H1 (cell line): ENCODE measurements at regions not wholly inside any gene's neighbourhood (a gene's known extent, or its start where the extent isn't known, plus 50 kb on each side); places are given as distances from the start of the nearest gene placed in this dataset.

Source experiments
- CTCF ChIA-PET: fragments of 300-600 bp; sonication (Branson Sonifier 250); formaldehyde crosslinking; loops from one replicate; lab custom pipeline; 2021; ENCODE audit not compliant: partially characterized antibody; lab: Charles Lee
- POLR2A ChIA-PET: fragments of 300-600 bp; sonication (Branson Sonifier 250); formaldehyde crosslinking; loops from one replicate; lab custom pipeline; 2021; ENCODE audit warnings: inconsistent platforms; ENCODE audit not compliant: partially characterized antibody; lab: Charles Lee
- DNase-seq, 2 experiments: peaks; one replicate each; pipeline versions ENCODE4 v3.0.0 to v3.0.0-alpha.2; 2010 to 2022; ENCODE audit warnings: low spot score in 2 of 2, low read depth in 1 of 2, mixed read lengths in 1 of 2
- FAIRE-seq: peaks from 2 replicates; lab custom pipeline; 2011; peaks lifted over from hg19 to GRCh38; lab: Jason Lieb, UNC
- H2AFZ ChIP-seq: 2 replicates; pipeline ENCODE4 v1.8.1; 2012; ENCODE audit warnings: low read length, inconsistent platforms
- H2AK5ac ChIP-seq: 2 replicates; pipeline ENCODE4 v1.6.1; 2013; ENCODE audit warnings: low read depth, low read length
- H2BK120ac ChIP-seq: replicated peaks from 2 replicates; pipeline ENCODE3; 2013; ENCODE audit warnings: low read depth, low read length, inconsistent platforms
- H2BK12ac ChIP-seq: 2 replicates; pipeline ENCODE4 v1.6.1; 2013; ENCODE audit warnings: low read depth, low read length
- H2BK15ac ChIP-seq: 2 replicates; pipeline ENCODE4 v1.6.1; 2013; ENCODE audit warnings: low read length
- H2BK20ac ChIP-seq: 2 replicates; pipeline ENCODE4 v1.6.1; 2013; ENCODE audit warnings: low read length
- H2BK5ac ChIP-seq: 2 replicates; pipeline ENCODE4 v1.6.1; 2013; ENCODE audit warnings: low read depth, low read length
- H3K14ac ChIP-seq: 2 replicates; pipeline ENCODE4 v1.6.1; 2013; ENCODE audit warnings: inconsistent platforms; ENCODE audit not compliant: insufficient read length
- H3K18ac ChIP-seq: 2 replicates; pipeline ENCODE4 v1.6.1; 2013; ENCODE audit warnings: low read length; ENCODE audit errors: extremely low read depth
- H3K23ac ChIP-seq: 2 replicates; pipeline ENCODE4 v1.6.1; 2013; ENCODE audit warnings: inconsistent platforms; ENCODE audit not compliant: insufficient read length
- H3K23me2 ChIP-seq: 2 replicates; pipeline ENCODE4 v1.6.1; 2013; ENCODE audit warnings: low read depth, low read length
- H3K27ac ChIP-seq: 2 replicates; pipeline ENCODE4 v1.6.1; 2011; ENCODE audit warnings: low read depth, low read length, inconsistent platforms
- H3K27me3 ChIP-seq, 4 experiments: replicated peaks in 1 of 4; 1 replicate in 1 of 4; 2 replicates in 3 of 4; pipeline versions ENCODE4 v1.6.1 to v1.8.1; 2011 to 2013; ENCODE audit warnings: low read length in 3 of 4, mild to moderate bottlenecking in 3 of 4, inconsistent platforms in 2 of 4, mixed read lengths in 2 of 4, moderate library complexity in 1 of 4; ENCODE audit not compliant: control insufficient read depth in 3 of 4, insufficient read depth in 3 of 4; ENCODE audit errors: extremely low read depth in 1 of 4
- H3K36me3 ChIP-seq, 4 experiments: 2 replicates each; pipeline versions ENCODE4 v1.6.1 to v1.8.1; 2011 to 2013; ENCODE audit warnings: mild to moderate bottlenecking in 4 of 4, low read length in 3 of 4, moderate library complexity in 2 of 4, control low read depth in 1 of 4, inconsistent platforms in 1 of 4; ENCODE audit not compliant: insufficient read depth in 4 of 4, control insufficient read depth in 2 of 4
- H3K4ac ChIP-seq: replicated peaks from 2 replicates; pipeline ENCODE3; 2013; ENCODE audit warnings: low read length, low read depth, mixed read lengths, inconsistent platforms; ENCODE audit not compliant: insufficient read length
- H3K4me1 ChIP-seq, 4 experiments: replicated peaks in 1 of 4; 1 replicate in 1 of 4; 2 replicates in 3 of 4; pipeline versions ENCODE4 v1.6.1 to v1.8.1; 2011 to 2013; ENCODE audit warnings: low read length in 3 of 4, inconsistent platforms in 2 of 4, mixed read lengths in 1 of 4; ENCODE audit not compliant: insufficient read depth in 4 of 4, control insufficient read depth in 3 of 4
- H3K4me2 ChIP-seq, 2 experiments: 2 replicates each; pipeline versions ENCODE4 v1.6.1 to v1.8.1; 2011 to 2013; ENCODE audit warnings: low read depth in 2 of 2, low read length in 2 of 2, control low read depth in 1 of 2, inconsistent platforms in 1 of 2, mild to moderate bottlenecking in 1 of 2; ENCODE audit not compliant: insufficient read depth in 1 of 2
- H3K4me3 ChIP-seq, 4 experiments: fragments of 200-600, 300-600 bp in 1 of 4; sonication (generic), shearing (Covaris generic), sonication (Bioruptor Twin) in 1 of 4; 2 replicates each; pipeline versions ENCODE4 v1.5.1 to v1.8.1; 2011 to 2016; ENCODE audit warnings: low read length in 4 of 4, low read depth in 3 of 4, control low read depth in 2 of 4, inconsistent platforms in 2 of 4, mild to moderate bottlenecking in 2 of 4, mixed read lengths in 1 of 4, moderate library complexity in 1 of 4; ENCODE audit not compliant: insufficient read depth in 2 of 4; ENCODE audit errors: extremely low read depth in 1 of 4
- H3K56ac ChIP-seq: replicated peaks from 2 replicates; pipeline ENCODE3; 2013; ENCODE audit warnings: low read depth, mild to moderate bottlenecking, mixed read lengths, low read length, inconsistent platforms; ENCODE audit not compliant: insufficient read length
- H3K79me1 ChIP-seq: 2 replicates; pipeline ENCODE4 v1.6.1; 2013; ENCODE audit warnings: low read depth, low read length, control low read depth
- H3K79me2 ChIP-seq, 2 experiments: 2 replicates each; pipeline versions ENCODE4 v1.6.1 to v1.8.1; 2012 to 2013; ENCODE audit warnings: low read length in 2 of 2, mild to moderate bottlenecking in 2 of 2, inconsistent platforms in 1 of 2; ENCODE audit not compliant: insufficient read depth in 2 of 2, control insufficient read depth in 1 of 2
- H3K9ac ChIP-seq, 4 experiments: replicated peaks in 1 of 4; 1 replicate in 1 of 4; 2 replicates in 3 of 4; pipeline versions ENCODE4 v1.6.1 to v1.8.1; 2011 to 2013; ENCODE audit warnings: low read depth in 3 of 4, low read length in 3 of 4, control low read depth in 2 of 4, mild to moderate bottlenecking in 2 of 4, moderate library complexity in 2 of 4, inconsistent platforms in 1 of 4; ENCODE audit errors: extremely low read depth in 1 of 4
- H3K9me3 ChIP-seq, 2 experiments: 2 replicates each; pipeline versions ENCODE4 v1.6.1 to v1.8.1; 2012 to 2013; ENCODE audit warnings: mild to moderate bottlenecking in 2 of 2, moderate library complexity in 2 of 2, control low read depth in 1 of 2, inconsistent platforms in 1 of 2, low read depth in 1 of 2, low read length in 1 of 2, mixed read lengths in 1 of 2; ENCODE audit not compliant: insufficient read depth in 2 of 2
- H4K20me1 ChIP-seq, 2 experiments: replicated peaks in 1 of 2; 2 replicates each; pipeline versions ENCODE3 to v1.8.1; 2011 to 2013; ENCODE audit warnings: inconsistent platforms in 2 of 2, low read length in 2 of 2, mild to moderate bottlenecking in 1 of 2; ENCODE audit not compliant: insufficient read depth in 2 of 2, control insufficient read depth in 1 of 2
- H4K5ac ChIP-seq: 2 replicates; pipeline ENCODE4 v1.6.1; 2013; ENCODE audit warnings: low read length, low read depth, mixed read lengths, inconsistent platforms; ENCODE audit not compliant: insufficient read length
- H4K8ac ChIP-seq: 2 replicates; pipeline ENCODE4 v1.8.0; 2013; ENCODE audit warnings: mild to moderate bottlenecking, moderate library complexity, low read length, inconsistent platforms; ENCODE audit not compliant: insufficient read depth; ENCODE audit errors: extremely low read depth
- H4K91ac ChIP-seq: replicated peaks from 2 replicates; pipeline ENCODE3; 2013; ENCODE audit warnings: low read length, mixed read lengths, inconsistent platforms; ENCODE audit not compliant: insufficient read length
- ASH2L ChIP-seq: fragments of 200-600, 300-600 bp; sonication (generic); IDR thresholded peaks from one replicate; pipeline ENCODE4 v1.7.1; 2017; ENCODE audit warnings: low read length
- PHF8 ChIP-seq: fragments of 200-600 bp; sonication (generic); conservative IDR thresholded peaks from 2 replicates; pipeline ENCODE4 v1.7.1; 2012; ENCODE audit warnings: low read depth, mild to moderate bottlenecking, inconsistent platforms, low read length, moderate library complexity
- TBP ChIP-seq: IDR thresholded peaks from 2 replicates; pipeline ENCODE4 v1.6.1; 2011; ENCODE audit warnings: low read depth, low read length, improper control_type of control experiment
- WGBS, 2 experiments: shearing (Covaris generic) in 1 of 2; methylation state at CpG; one replicate each; pipeline versions ENCODE4 v1.1.6 to v1.1.7; 2013 to 2015; ENCODE audit warnings: low lambda C conversion rate in 2 of 2, mixed read lengths in 2 of 2, inconsistent platforms in 1 of 2, low coverage in 1 of 2, missing lambda C conversion rate in 1 of 2; ENCODE audit not compliant: insufficient replicate concordance in 2 of 2, insufficient coverage in 1 of 2, insufficient read length in 1 of 2; ENCODE audit errors: extremely low coverage in 1 of 2, missing lambda C conversion rate in 1 of 2; 5-methylcytosine and 5-hydroxymethylcytosine counted together
- TF ChIP-seq, protein P1 (sequence below): IDR thresholded peaks from 2 replicates; pipeline ENCODE4 v1.6.1; 2011; ENCODE audit warnings: low read depth, mild to moderate bottlenecking, low read length; ENCODE audit not compliant: insufficient read depth
- TF ChIP-seq, protein P2 (sequence below), 3 experiments: IDR thresholded peaks; 1 replicate in 2 of 3; 2 replicates in 1 of 3; pipeline versions ENCODE4 v1.5.1 to v1.6.1; 2011; ENCODE audit warnings: low read length in 3 of 3, mild to moderate bottlenecking in 3 of 3, inconsistent platforms in 2 of 3, low read depth in 1 of 3, moderate library complexity in 1 of 3; ENCODE audit not compliant: insufficient read depth in 1 of 3; ENCODE audit errors: control extremely low read depth in 1 of 3

DNA sequence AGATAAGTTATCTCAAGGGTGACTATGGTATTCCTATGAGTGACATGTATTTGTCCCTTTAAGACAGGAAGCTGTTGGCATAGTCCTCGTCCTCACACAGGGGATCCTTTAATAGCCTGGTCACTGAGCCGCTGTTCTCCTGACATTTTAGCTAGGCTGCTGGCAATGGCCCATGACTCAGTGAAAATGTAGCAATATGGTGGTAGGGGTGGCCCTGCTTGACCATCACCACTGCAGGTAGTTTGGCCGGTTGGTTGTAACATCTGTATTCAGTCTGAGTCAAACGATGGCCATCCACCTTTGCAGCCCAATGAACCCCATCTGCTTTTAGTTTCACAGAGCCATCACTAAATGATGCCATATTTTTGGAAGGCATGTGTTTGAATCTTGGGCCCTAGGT lies 110.1 kb upstream of the RAB18 start:
- Histone ChIP-seq H3K9me3 (no peaks in the 10 kb centered on the region), H3K36me3 (no peaks in the 10 kb centered on the region), H2AK5ac (no peak overlapping the region), H2BK12ac (no peak overlapping the region), H3K4me1 (peaks cover 0 to 3% (median 1%) of the 10 kb centered on the region in 4 experiments; a peak in 4 of 7 replicates), H3K23me2 (no peaks in the 10 kb centered on the region), H4K8ac (no peak overlapping the region), H4K91ac (no peak overlapping the region), H3K27me3 (no peaks in the 10 kb centered on the region), H3K18ac (no peak overlapping the region), H3K4me3 (no peak overlapping the region), H3K4me2 (no peak overlapping the region), H4K20me1 (no peaks in the 10 kb centered on the region), H2BK5ac (no peak overlapping the region), H3K4ac (no peak overlapping the region), H3K56ac (no peak overlapping the region), H2AFZ (no peak overlapping the region), H3K23ac (no peak overlapping the region), H3K79me1 (no peaks in the 10 kb centered on the region), H3K14ac (no peak overlapping the region), H2BK20ac (no peak overlapping the region), H3K9ac (no peak overlapping the region), H2BK15ac (no peak overlapping the region), H3K79me2 (no peaks in the 10 kb centered on the region), H2BK120ac (no peak overlapping the region), H3K27ac (no peak overlapping the region), H4K5ac (no peak overlapping the region)
- POLR2A ChIA-PET = no interaction called here
- CTCF ChIA-PET = interaction anchor here (0.6 kb wide), 1 partner anchor 12 kb away, joined by 3 read pairs; no protein-coding TSS in a partner anchor
- WGBS, 2 experiments = 91% methylated on average over 4 of the region's 4 CpGs; no CpG with 5 or more reads in 1 of the 2 experiments
- TF ChIP-seq PHF8 (no peak), ASH2L (no peak), TBP (no peak)
- TF ChIP-seq, protein P1, sequence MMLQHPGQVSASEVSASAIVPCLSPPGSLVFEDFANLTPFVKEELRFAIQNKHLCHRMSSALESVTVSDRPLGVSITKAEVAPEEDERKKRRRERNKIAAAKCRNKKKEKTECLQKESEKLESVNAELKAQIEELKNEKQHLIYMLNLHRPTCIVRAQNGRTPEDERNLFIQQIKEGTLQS = no peak
- TF ChIP-seq, protein P2, sequence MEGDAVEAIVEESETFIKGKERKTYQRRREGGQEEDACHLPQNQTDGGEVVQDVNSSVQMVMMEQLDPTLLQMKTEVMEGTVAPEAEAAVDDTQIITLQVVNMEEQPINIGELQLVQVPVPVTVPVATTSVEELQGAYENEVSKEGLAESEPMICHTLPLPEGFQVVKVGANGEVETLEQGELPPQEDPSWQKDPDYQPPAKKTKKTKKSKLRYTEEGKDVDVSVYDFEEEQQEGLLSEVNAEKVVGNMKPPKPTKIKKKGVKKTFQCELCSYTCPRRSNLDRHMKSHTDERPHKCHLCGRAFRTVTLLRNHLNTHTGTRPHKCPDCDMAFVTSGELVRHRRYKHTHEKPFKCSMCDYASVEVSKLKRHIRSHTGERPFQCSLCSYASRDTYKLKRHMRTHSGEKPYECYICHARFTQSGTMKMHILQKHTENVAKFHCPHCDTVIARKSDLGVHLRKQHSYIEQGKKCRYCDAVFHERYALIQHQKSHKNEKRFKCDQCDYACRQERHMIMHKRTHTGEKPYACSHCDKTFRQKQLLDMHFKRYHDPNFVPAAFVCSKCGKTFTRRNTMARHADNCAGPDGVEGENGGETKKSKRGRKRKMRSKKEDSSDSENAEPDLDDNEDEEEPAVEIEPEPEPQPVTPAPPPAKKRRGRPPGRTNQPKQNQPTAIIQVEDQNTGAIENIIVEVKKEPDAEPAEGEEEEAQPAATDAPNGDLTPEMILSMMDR (IDR thresholded peaks at IDR 0.05; ENCODE audit: control extremely low read depth in 1 of 3, insufficient read depth in 1 of 3, low read depth in 1 of 3, low read length in 3 of 3) = no peak
- FAIRE-seq (no peak), DNase-seq (no peak)
